Ascending aorta (tissue), 2 donors: ENCODE measurements at regions not wholly inside any gene's neighbourhood (a gene's known extent, or its start where the extent isn't known, plus 50 kb on each side); places are given as distances from the start of the nearest gene placed in this dataset.

ENCODE experiments used
- DNase-seq, 2 donors: peaks; one replicate each; pipeline ENCODE4 v3.0.0-alpha.2; 2019; ENCODE audit warnings: low spot score in 2 of 2
- H3K27ac ChIP-seq, 2 donors: fragments of 200-600 bp; sonication (generic); one replicate each; pipeline ENCODE4 v1.5.1; 2016 to 2017; ENCODE audit warnings: mild to moderate bottlenecking in 1 of 2
- H3K27me3 ChIP-seq: fragments of 200-600 bp; sonication (generic); one replicate; pipeline ENCODE4 v1.5.1; 2017
- H3K36me3 ChIP-seq, 2 donors: fragments of 200-600 bp; sonication (generic); one replicate each; pipeline ENCODE4 v1.5.1; 2016
- H3K4me1 ChIP-seq, 2 donors: fragments of 200-600 bp; sonication (generic); one replicate each; pipeline ENCODE4 v1.5.1; 2016 to 2017; ENCODE audit warnings: mild to moderate bottlenecking in 1 of 2
- H3K4me3 ChIP-seq, 2 donors: fragments of 200-600 bp; sonication (generic); one replicate each; pipeline ENCODE4 v1.5.1; 2016 to 2017; ENCODE audit warnings: mild to moderate bottlenecking in 1 of 2
- H3K9me3 ChIP-seq, 2 donors: fragments of 200-600 bp; sonication (generic); one replicate each; pipeline ENCODE4 v1.5.1; 2016
- CTCF ChIP-seq, 3 experiments: fragments of 200-600 bp in 2 of 3; fragments of 450-650 bp in 1 of 3; sonication (generic) in 2 of 3; IDR thresholded peaks; one replicate each; pipeline ENCODE4 v1.5.1; 2016 to 2019; ENCODE audit warnings: antibody characterized with exemption in 3 of 3, mild to moderate bottlenecking in 1 of 3, moderate library complexity in 1 of 3
- intact Hi-C: fragments of 100-400 bp; cut with DNase I; formaldehyde crosslinking; loops from one replicate; pipeline ENCODE4 v1.15.1; 2023

GRCh38 chr16:87067836-87068761 is 249.1 kb downstream of the C16orf95 start:
- Histone ChIP-seq H3K27ac (peak overlapping the region; percentile 77 to 83), H3K27me3 (no peaks in the 10 kb centered on the region), H3K9me3 (no peaks in the 10 kb centered on the region), H3K36me3 (no peaks in the 10 kb centered on the region), H3K4me1 (peaks cover 0 to 5% of the 10 kb centered on the region in 2 donors), H3K4me3 (peak overlapping the region in 1 of 2 donors; percentile 44)
- intact Hi-C loops: loop anchor here (2.0 to 5.0 kb wide), 4 partner anchors 59 to 314 kb away; partner anchors contain the start of gene FBXO31
- DNase-seq: no peak
- TF ChIP-seq CTCF (IDR thresholded peaks at IDR 0.05): no peak

- Histone ChIP-seq H3K36me3 (no peaks in the 10 kb centered on the region), H3K4me3 (peak overlapping the region in 1 of 2 donors; percentile 44), H3K27ac (peak overlapping the region; percentile 77 to 83), H3K4me1 (peaks cover 0 to 2% of the 10 kb centered on the region in 2 donors), H3K9me3 (no peaks in the 10 kb centered on the region), H3K27me3 (no peaks in the 10 kb centered on the region)
- no peak for TF ChIP-seq CTCF (IDR thresholded peaks at IDR 0.05)
- intact Hi-C loops: loop anchor here (2.0 to 5.0 kb wide), 4 partner anchors 59 to 314 kb away; partner anchors contain the start of gene FBXO31
- DNase-seq: no peak
Observed at GRCh38 chr16:87068762-87069150, 248.4 kb downstream of the C16orf95 start.

GRCh38 chr16:87070657-87071056 is 246.5 kb downstream of the C16orf95 start:
- H3K4me1 ChIP-seq: peaks cover 0 to 2% of the 10 kb centered on the region in 2 donors
- TF ChIP-seq CTCF (IDR thresholded peaks at IDR 0.05): no peak
- no peaks in the 10 kb centered on the region for H3K27me3 ChIP-seq
- no peak overlapping the region for H3K4me3 ChIP-seq
- no peaks in the 10 kb centered on the region for H3K36me3 ChIP-seq
- DNase-seq: no peak
- intact Hi-C loops: no loop called here
- H3K27ac ChIP-seq: no peak overlapping the region
- no peaks in the 10 kb centered on the region for H3K9me3 ChIP-seq

- Histone ChIP-seq H3K4me3 (no peak overlapping the region), H3K9me3 (no peaks in the 10 kb centered on the region), H3K36me3 (no peaks in the 10 kb centered on the region), H3K4me1 (peaks cover 0 to 2% of the 10 kb centered on the region in 2 donors), H3K27ac (no peak overlapping the region), H3K27me3 (no peaks in the 10 kb centered on the region)
- TF ChIP-seq CTCF (IDR thresholded peaks at IDR 0.05): no peak
- intact Hi-C loops: no loop called here
- DNase-seq: no peak
Observed at GRCh38 chr16:87072101-87072500, 245.1 kb downstream of the C16orf95 start.

- Histone ChIP-seq H3K4me1 (no peaks in the 10 kb centered on the region), H3K4me3 (no peak overlapping the region), H3K9me3 (peaks cover 2 to 4% of the 10 kb centered on the region in 2 donors), H3K36me3 (no peaks in the 10 kb centered on the region), H3K27ac (no peak overlapping the region), H3K27me3 (no peaks in the 10 kb centered on the region)
- TF ChIP-seq CTCF (IDR thresholded peaks at IDR 0.05): no peak
- no peak for DNase-seq
- intact Hi-C loops: no loop called here
Observed at GRCh38 chr16:87074641-87075318, 242.4 kb downstream of the C16orf95 start.
